HuH-7.5 (cell line): ENCODE measurements at regions not wholly inside any gene's neighbourhood (a gene's known extent, or its start where the extent isn't known, plus 50 kb on each side); places are given as distances from the start of the nearest gene placed in this dataset.
"Not testable (repeated sequence)": the region's sequence is repeated elsewhere in the genome, so short reads cannot be mapped to it uniquely, and the experiment has no call there.

Experiments
- DNase-seq: peaks from one replicate; pipeline ENCODE4 v3.0.0; 2011; ENCODE audit warnings: low spot score

GRCh38 chr16:73399997-73400396, 352.1 kb upstream of the ZFHX3 start:
- no peak for DNase-seq

DNA sequence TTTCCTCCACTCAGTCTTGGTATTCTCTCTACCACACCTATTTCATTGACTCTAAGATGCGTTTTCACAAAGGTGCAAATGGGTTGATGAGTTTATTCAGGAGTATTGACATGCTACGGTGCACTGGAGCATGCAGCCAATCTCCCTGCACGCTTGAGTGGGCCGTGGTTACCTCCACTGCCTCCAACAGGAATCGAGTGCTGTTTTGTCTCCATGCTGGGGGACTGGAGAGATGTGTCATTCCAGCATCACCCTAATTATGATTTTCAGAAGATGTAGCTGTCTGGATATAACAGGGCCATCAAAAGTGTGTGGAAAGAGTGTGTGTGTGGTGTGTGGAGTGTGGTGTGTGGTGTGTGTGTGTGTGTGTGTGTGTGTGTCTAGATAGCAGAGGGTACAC, 351.6 kb upstream of the ZFHX3 start:
- no peak for DNase-seq

DNA sequence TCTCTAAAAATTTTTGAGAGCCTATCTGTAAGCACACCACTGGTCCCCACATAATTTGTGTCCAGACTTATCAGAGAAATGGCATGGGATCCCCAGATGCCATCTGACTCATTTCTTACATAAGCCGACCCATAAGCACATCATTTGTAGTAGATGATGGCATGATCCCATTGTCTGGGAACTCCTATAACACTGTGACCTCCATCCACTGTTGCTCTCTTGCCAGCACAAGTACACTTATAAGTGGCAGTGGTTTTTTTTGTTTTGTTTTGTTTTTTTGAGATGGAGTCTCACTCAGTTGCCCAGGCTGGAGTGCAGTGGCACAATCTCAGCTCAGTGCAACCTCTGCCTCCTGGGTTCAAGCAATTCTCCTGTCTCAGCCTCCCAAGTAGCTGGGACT, 350.7 kb upstream of the ZFHX3 start:
- DNase-seq = not testable (repeated sequence)

DNA sequence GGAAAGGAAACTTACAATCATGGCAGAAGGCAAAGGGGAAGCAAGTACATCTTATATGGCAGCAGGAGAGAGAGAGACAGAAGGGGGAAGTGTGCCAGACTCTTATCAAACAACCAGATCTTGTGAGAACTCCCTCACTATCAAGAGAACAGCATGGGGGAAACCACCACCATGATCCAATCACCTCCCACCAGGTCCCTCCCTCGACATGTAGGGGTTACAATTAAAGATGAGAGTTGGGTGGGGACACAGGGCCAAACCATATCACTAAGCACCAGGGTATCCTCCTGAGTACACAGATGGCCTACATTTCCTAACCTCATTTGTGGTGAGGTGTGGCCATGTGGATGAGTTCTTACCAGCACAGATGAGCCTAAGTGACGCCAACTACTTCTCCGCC, 348.6 kb upstream of the ZFHX3 start:
- no peak for DNase-seq

DNA sequence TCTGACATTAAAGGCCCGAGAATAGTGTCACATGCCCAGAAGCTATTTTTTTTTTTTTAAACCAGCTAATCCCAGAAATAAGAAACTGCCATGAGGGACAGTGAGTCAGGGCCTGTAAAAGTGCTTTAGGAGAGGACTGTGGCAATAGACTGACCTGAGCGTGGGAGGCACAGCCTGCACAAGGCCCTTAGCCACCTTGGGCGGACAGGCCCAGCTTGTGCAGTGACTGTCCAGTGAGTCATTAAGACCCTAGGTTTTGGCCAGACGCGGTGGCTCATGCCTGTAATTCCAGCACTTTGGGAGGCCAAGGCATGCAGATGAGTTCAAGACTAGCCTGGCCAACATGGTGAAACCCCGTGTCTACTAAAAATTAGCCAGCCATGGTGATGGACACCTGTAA, 343.0 kb upstream of the ZFHX3 start:
- no peak for DNase-seq

DNA sequence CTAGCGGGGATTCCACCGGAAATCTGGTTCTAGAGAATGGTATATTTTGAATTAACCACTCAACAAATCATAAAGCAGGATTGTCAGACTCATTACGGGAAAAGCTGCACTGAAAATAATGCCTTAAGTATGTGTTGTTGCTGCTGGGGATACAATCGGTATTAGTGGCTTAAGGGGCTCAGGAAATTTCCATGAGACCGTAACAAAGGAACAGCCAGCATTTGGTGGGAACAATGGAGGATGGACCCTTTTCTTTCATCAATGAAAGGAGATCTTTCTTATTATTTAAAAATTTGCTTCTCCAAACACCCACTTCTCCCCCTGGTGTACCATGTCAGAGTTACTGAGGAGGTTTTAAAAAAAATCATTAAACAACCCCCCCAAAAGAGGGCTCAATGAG, 342.6 kb upstream of the ZFHX3 start:
- no peak for DNase-seq

DNA sequence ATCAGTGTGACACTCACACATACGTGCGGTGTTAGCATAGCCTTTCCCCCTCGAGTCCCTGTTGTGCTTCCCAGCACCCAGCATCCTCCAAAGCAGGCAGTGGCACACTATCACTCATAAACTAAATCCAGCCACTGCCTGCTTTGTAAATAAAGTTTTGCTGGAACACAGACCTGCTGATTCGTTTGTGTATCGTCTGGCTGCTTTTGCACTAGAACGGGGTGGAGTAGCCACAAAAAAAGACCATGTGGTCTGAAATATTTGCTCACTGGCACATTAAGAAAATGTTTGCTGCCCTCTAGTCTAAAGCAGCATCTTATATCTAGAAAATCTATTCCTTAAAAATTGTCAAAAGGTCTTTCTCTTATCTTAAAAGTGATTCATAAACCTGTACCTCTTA, 341.2 kb upstream of the ZFHX3 start:
- DNase-seq = no peak

GRCh38 chr16:73387979-73388378, 340.1 kb upstream of the ZFHX3 start:
- DNase-seq = no peak

GRCh38 chr16:73385696-73386095, 337.8 kb upstream of the ZFHX3 start:
- DNase-seq = no peak

GRCh38 chr16:73384506-73385089, 336.7 kb upstream of the ZFHX3 start:
- DNase-seq = no peak

DNA sequence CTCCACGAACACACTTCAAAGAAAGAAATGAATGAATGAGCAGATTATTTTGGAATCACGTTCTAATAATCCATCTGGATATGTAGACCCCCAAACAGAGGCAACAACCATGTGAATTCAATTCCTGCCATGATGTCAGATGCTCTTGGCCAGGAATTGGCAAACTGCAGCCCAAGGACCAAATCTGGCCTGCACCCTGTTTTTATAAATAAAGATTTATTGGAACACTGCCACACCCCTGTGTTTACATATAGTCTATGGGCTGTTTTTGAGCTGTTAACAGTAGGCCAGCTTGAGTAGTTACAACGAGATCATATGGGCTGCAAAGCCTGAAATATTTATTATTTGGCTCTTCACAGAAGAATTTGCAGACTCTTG, 336.0 kb upstream of the ZFHX3 start:
- DNase-seq = no peak

DNA sequence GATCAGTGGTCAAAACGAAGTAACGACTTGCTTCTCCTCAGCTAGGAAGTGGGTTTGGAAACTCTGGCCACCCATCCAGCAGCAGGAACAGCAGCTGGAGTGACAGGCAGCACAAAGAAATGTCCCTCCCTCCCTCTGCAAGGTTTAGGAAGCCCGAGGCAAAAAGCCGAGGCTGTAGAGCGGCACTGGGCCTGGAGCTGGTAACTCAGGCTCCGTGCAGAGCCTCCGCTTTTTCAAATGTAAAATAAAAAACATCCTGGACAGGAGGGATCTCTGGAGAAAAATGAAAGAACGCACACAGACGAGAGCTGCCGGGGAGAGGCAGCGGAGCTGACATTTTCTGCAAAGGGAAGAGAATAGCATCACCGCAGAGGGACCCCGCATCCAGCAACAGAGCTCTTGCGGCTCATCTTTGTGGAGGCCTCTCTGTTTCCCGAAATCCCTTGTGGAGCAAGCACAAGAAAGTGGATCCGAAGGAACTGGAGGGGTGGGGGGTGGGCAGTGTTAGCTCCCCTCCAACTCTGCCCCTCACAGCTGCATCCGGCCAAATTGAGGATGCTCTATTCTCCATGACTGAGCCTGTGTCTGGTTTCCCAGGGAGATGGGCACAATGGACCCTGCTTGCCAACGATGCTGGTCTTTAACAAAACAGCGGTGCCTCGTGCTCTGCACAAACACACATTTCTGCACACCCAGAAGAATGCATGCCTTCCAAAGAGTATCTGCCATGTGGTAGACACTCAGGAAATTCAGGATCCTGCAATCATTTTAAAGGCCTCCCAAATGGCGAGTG, 335.5 kb upstream of the ZFHX3 start:
- no peak for DNase-seq

GRCh38 chr16:73378471-73378870, 330.5 kb upstream of the ZFHX3 start:
- DNase-seq = no peak

DNA sequence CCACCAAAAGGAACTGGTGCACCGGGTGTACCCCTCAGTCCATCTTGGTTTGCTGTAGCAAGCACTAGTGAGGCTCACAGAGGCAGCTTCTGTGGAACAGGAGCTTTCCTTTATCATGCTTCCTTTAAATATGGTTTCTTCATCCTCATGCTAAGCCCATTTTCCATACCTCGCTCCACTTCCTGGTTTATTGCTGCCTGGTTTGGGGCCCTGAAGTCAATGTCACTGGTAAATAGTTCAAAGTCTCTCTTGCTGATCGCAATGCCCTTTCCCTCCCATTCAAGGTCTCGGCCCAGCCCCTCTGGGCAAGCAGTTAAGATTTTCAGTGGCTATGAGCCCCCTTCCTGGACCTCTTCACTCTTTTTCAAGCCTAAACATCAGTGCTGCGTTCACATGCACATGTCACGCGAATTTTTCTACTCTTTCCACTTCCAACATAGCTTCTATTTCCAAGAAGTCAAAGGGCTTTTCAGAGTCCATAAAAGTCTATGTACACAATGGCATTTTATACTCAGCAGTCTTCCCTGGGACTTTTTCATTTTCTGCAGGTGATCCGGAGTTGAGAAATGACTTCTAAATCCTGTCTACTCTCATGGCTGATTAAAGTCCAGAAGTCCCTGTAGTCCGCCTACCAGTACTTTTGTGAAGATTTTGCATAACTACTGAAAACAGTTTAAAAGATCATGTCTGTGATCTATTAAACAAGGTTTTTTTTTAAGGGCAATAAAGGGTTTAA, 323.8 kb upstream of the ZFHX3 start:
- DNase-seq = no peak

- DNase-seq = no peak
Observed at GRCh38 chr16:73369851-73370250, 321.9 kb upstream of the ZFHX3 start.

GRCh38 chr16:73368715-73369114, 320.8 kb upstream of the ZFHX3 start:
- no peak for DNase-seq

- no peak for DNase-seq
Observed at GRCh38 chr16:73365016-73365551, 317.2 kb upstream of the ZFHX3 start.

- DNase-seq = no peak
Observed at GRCh38 chr16:73364413-73364812, 316.5 kb upstream of the ZFHX3 start.

- no peak for DNase-seq
Observed at GRCh38 chr16:73361061-73361460, 313.1 kb upstream of the ZFHX3 start.

DNA sequence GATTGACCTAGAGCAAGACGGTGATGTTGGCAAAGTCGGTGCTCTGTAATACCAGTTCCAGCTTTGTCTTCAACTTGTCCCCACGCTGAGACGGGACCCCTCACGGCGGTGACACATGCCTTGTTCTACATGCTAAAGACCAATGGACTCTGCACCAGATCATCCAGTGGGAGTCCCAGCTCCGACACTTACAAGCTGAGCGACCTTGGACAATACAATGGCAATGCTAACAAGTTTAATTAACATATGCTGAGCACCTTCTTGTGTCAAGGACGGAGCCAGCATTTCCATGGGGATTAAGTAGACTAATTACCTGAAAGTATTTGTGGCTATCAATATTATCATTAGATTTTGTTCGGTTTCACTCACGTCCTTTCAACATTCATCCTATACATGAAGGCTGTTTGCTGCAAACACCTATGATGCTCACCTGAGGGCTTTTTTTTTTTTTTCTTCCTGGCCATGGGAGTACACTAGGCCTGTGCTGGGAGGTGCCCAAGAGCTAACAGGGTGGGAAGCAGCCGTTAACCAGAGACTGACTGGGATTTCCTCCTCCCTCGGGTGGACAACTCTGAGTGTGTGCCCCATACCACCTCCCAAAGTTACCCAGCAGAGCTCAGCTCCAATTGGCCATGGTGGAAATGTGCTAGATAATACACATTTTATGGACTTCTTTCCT, 308.6 kb upstream of the ZFHX3 start:
- no peak for DNase-seq

DNA sequence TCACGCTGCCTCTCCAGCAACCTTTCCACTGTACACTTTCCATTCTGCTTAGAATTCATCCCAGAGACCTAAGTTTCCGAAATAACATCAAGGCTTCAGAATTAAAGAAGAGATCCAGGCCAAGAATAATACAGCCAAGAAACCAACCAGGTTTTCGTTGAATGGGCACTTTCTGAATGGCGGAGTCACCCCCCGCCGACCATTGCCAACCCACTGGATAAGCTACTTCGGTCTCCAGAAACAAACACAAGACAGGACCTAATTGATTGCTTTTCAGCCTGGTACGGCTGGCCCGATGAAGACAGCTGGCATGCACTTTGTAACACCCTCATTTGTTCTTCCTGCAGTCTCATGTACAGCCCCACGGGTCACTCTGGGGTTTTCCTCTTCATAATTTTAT, 308.1 kb upstream of the ZFHX3 start:
- no peak for DNase-seq

GRCh38 chr16:73354434-73354833, 306.5 kb upstream of the ZFHX3 start:
- no peak for DNase-seq
